SJCRH30 (cell line): ENCODE measurements at regions not wholly inside any gene's neighbourhood (a gene's known extent, or its start where the extent isn't known, plus 50 kb on each side); places are given as distances from the start of the nearest gene placed in this dataset.

Experiments
- DNase-seq, 2 experiments: peaks; one replicate each; pipeline ENCODE4 v3.0.0-alpha.2; 2015 to 2020
- H3K27ac ChIP-seq: fragments of 250-450 bp; sonication (Bioruptor Pico); 2 replicates; pipeline ENCODE4 v1.5.1; 2020; ENCODE audit warnings: mild to moderate bottlenecking, moderate library complexity
- H3K27me3 ChIP-seq: fragments of 250-450 bp; sonication (Bioruptor Pico); 2 replicates; pipeline ENCODE4 v1.5.1; 2020; ENCODE audit warnings: mild to moderate bottlenecking, moderate library complexity
- H3K36me3 ChIP-seq: fragments of 250-450 bp; sonication (Bioruptor Pico); 2 replicates; pipeline ENCODE4 v1.5.1; 2020; ENCODE audit warnings: mild to moderate bottlenecking, moderate library complexity
- H3K4me1 ChIP-seq: fragments of 250-450 bp; sonication (Bioruptor Pico); 2 replicates; pipeline ENCODE4 v1.5.1; 2020; ENCODE audit warnings: mild to moderate bottlenecking, moderate library complexity
- H3K4me3 ChIP-seq: fragments of 250-450 bp; sonication (Bioruptor Pico); 2 replicates; pipeline ENCODE4 v1.5.1; 2020; ENCODE audit warnings: mild to moderate bottlenecking, moderate library complexity
- H3K9me3 ChIP-seq: fragments of 250-450 bp; sonication (Bioruptor Pico); replicated peaks from 2 replicates; pipeline ENCODE4 v1.5.1; 2020; ENCODE audit warnings: mild to moderate bottlenecking, moderate library complexity

DNA sequence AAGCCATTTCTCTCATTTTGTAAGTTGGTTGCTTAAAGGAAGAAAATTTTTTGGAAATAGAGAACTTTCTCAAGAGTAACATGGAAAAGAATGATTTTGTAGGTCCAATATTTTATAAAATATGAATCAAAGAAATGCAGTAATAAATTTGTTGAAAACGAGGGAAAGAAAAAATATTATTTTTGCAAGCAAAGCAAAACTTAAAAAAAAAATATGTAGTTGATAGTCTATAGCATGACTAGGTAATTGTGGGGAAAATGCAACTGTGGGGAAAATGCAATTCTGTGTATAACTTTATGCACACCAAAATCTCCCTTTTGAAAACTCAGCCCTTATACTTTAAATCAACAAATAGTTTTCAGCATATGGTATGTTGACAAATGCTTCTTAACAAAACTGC, 604.0 kb upstream of the AGTR1 start:
- no peaks in the 10 kb centered on the region for H3K36me3 ChIP-seq
- DNase-seq, result no peak
- no peaks in the 10 kb centered on the region; the same call in 1 of the 2 replicates for H3K4me1 ChIP-seq
- no peaks in the 10 kb centered on the region for H3K27me3 ChIP-seq
- no peak overlapping the region for H3K27ac ChIP-seq
- no peaks in the 10 kb centered on the region for H3K9me3 ChIP-seq
- no peak overlapping the region for H3K4me3 ChIP-seq

DNA sequence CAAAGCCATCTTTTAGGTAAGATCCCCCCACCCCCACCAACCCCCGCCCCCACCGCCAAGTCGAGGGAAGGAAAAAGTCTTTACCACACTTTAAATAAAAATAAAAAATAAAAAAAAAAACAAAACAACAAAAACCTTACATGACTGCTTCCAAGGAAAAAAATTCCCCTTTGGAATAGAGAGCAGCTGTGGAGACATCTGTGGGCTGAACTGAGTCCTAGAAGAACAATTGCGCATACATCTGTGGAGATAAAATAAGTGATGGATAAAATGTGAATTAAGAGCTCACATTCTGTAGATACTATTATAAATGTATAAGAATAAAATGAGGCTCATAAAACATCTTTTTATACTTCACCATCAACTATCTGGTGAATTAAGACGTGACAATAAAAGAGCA, 601.7 kb upstream of the AGTR1 start:
- no peak for DNase-seq
- Histone ChIP-seq H3K9me3 (no peaks in the 10 kb centered on the region), H3K4me1 (no peaks in the 10 kb centered on the region; the same call in 1 of the 2 replicates), H3K27me3 (no peaks in the 10 kb centered on the region), H3K27ac (no peak overlapping the region), H3K36me3 (no peaks in the 10 kb centered on the region), H3K4me3 (no peak overlapping the region)

DNA sequence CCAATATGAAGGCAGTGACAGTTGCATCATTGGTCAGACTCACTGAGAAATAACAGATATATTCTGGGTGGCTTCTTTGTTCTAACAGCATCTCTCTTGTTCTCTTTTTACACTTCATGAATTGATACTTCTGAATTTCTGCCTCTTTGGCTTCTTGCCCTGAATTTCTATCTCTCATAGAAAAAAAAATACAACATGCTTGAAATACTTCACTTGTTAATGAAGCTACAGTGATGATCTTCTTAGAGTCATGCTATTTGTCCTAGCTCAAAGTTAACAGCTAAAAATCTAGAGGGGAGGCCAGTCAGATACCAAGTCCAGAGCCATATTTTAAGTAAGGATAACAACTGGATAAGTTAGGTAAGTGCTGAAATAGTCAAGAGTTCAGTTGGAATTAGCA, 597.2 kb upstream of the AGTR1 start:
- no peak for DNase-seq
- Histone ChIP-seq H3K4me3 (no peak overlapping the region), H3K9me3 (no peaks in the 10 kb centered on the region)

DNA sequence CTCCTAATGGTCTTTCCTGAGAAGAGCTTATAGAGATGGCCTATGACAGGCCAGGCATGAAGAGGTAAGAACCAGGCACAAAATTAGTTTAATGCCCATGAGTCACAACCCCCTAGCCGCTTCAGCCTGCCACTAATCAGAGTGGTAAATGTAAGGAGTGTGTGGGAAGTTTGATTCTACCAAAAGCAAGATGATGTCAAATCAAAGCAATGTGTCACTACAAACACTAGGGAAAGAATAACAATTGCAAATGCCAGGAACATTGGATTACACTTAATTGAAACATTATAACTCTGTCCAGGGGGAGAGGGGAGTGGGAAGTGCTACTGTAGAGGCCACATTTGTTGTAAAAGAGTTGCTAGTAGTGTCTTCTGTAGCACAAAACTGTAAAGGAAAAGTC, 596.6 kb upstream of the AGTR1 start:
- Histone ChIP-seq H3K27me3 (no peaks in the 10 kb centered on the region), H3K27ac (no peak overlapping the region), H3K4me3 (no peak overlapping the region), H3K4me1 (no peaks in the 10 kb centered on the region; the same call in 1 of the 2 replicates), H3K36me3 (no peaks in the 10 kb centered on the region), H3K9me3 (no peaks in the 10 kb centered on the region)
- DNase-seq, result no peak

More for the DNA sequence above, 597.2 kb upstream of the AGTR1 start:
- Histone ChIP-seq H3K36me3 (no peaks in the 10 kb centered on the region), H3K27me3 (no peaks in the 10 kb centered on the region), H3K4me1 (no peaks in the 10 kb centered on the region; the same call in 1 of the 2 replicates), H3K27ac (no peak overlapping the region)

DNA sequence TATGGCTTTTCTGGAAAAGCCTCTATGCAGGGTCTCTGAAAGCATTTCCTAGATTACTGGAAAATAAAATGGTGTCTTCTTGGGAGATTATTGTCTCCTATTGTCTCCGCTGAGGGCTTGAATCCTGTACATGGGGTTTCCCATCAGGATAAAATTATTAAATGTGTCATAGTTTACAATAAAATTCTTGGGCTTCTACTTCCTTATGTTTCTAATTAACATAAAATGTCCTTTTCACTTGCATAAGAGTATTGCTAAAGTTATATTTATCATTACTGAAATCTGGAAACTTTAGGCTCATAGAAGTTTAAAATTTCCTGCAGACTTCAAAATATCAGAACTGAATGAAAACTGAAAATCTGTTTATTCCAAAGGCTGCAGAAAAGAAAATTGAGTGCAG, 595.5 kb upstream of the AGTR1 start:
- no peak overlapping the region for H3K27ac ChIP-seq
- H3K4me3 ChIP-seq, result no peak overlapping the region
- H3K36me3 ChIP-seq, result no peaks in the 10 kb centered on the region
- H3K9me3 ChIP-seq, result no peaks in the 10 kb centered on the region
- H3K4me1 ChIP-seq, result no peaks in the 10 kb centered on the region; the same call in 1 of the 2 replicates
- H3K27me3 ChIP-seq, result no peaks in the 10 kb centered on the region
- no peak for DNase-seq

DNA sequence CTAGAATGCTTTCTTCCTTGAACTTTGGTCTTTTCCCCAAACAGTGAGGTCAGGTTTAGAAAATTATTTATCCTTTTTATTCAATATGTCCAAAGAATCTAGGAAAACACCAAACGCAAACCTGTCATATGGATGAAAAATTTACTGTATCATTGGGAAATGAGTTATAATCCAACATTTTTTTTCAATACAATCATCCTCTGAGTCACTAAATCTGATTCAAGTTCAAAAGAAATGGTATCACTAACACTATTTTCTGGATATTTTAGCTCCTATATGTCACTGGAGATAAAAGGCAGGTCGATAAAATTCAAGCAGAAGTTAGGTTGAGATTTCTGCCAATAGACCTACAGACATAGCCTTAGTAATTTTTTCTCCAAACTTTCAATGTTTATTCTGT, 591.6 kb upstream of the AGTR1 start:
- no peak overlapping the region for H3K4me3 ChIP-seq
- H3K4me1 ChIP-seq, result peaks cover 4% of the 10 kb centered on the region; the same call in 1 of the 2 replicates
- no peaks in the 10 kb centered on the region for H3K9me3 ChIP-seq
- no peaks in the 10 kb centered on the region for H3K27me3 ChIP-seq
- no peak for DNase-seq
- no peaks in the 10 kb centered on the region for H3K36me3 ChIP-seq
- H3K27ac ChIP-seq, result no peak overlapping the region

DNA sequence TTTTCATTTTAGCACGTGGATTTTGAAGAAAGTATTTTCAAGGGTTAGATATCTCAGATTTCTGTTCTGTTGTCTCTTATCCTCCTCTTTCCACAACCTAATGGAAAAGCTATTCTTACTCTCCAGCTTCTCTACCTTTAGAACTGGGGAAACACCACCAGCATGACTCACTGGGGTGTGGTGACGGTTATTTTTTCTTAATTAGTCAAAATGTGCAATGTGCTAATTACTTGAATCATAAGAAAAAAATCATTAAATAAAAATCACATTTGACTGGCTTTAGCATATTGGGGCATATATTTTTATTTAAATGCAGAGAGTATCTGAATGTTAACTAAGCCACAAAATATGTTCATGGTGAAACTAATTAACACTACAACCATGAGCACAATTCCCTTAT, 570.7 kb upstream of the AGTR1 start:
- no peaks in the 10 kb centered on the region for H3K27me3 ChIP-seq
- H3K9me3 ChIP-seq, result peaks cover 2% of the 10 kb centered on the region; the same call in 1 of the 2 replicates
- no peak for DNase-seq
- no peak overlapping the region for H3K4me3 ChIP-seq
- H3K36me3 ChIP-seq, result no peaks in the 10 kb centered on the region
- H3K27ac ChIP-seq, result no peak overlapping the region
- H3K4me1 ChIP-seq, result no peaks in the 10 kb centered on the region

DNA sequence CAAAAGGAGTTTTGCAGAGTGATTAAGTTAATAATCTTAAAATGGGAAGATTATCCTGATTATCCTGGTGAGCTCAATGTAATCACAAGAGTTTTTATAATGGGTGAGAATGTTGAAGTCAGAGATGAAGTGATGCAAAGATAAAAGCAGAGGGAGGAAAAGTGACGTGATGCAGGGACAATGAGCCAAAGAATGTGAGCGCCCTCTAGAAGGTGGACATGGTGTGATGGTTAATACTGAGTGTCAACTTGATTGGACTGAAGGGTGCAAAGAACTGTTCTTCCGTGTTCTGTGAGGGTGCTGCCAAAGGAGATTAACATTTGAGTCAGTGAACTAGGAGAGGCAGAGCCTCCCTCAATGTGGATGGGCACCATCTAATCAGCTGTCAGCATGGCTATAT, 569.6 kb upstream of the AGTR1 start:
- no peaks in the 10 kb centered on the region for H3K27me3 ChIP-seq

DNA sequence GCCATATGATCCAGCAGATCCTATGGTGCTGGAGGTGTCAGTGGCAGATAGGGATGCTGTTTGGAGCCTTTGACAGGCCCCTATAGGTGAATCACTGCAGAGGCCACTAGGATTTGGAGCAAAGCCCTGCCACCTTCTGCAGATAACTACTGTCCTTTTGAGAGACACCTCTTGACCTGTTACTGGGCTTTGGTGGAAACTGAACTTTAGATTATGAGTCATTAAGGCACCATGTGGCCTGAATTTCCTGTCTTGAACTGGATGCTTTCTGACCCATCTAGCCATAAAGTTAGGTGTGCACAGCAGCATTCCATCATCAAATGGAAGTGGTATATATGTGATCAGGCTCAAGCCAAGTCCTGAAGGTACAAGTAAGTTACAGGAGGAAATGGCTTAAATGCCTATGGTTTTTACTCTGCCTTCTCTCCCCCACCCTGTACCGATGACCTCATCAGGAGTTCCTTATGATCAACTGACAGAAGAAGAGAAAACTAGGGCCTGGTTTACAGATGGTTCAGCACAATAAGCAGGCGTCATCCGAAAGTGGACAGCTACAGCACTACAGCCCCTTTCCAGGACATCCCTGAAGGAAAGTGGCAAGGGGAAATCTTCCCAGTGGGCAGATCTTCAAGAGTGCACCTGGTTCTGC, 565.6 kb upstream of the AGTR1 start:
- H3K27ac ChIP-seq, result no peak overlapping the region
- no peaks in the 10 kb centered on the region for H3K27me3 ChIP-seq
- H3K4me1 ChIP-seq, result no peaks in the 10 kb centered on the region
- no peak for DNase-seq
- H3K9me3 ChIP-seq, result no peaks in the 10 kb centered on the region
- no peaks in the 10 kb centered on the region for H3K36me3 ChIP-seq
- no peak overlapping the region for H3K4me3 ChIP-seq

More for the DNA sequence above, 569.6 kb upstream of the AGTR1 start:
- Histone ChIP-seq H3K4me3 (no peak overlapping the region), H3K27ac (no peak overlapping the region), H3K9me3 (peaks cover 2% of the 10 kb centered on the region; the same call in 1 of the 2 replicates), H3K36me3 (no peaks in the 10 kb centered on the region), H3K4me1 (no peaks in the 10 kb centered on the region)
- DNase-seq, result peak in 1 of 2 experiments; percentile 11

DNA sequence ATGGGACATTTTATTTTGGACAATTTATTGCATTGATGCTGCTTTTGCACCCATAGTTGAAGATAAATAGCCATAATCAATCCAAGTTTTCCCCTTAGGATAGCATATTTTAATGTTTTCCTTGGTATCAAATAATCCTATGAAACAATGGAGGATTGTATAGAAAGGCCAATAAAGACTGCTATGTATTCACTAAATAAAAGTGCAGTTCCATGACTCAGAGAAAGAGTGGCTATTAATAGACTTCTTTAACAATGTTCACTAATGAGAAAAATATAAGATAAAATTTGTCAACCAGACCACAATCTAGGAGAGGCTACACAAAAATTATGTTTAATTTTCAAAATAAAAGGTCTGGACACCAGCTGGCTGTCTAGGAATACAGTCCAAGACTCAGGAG, 560.9 kb upstream of the AGTR1 start:
- Histone ChIP-seq H3K4me1 (no peaks in the 10 kb centered on the region), H3K27me3 (no peaks in the 10 kb centered on the region), H3K36me3 (no peaks in the 10 kb centered on the region), H3K9me3 (no peaks in the 10 kb centered on the region), H3K27ac (no peak overlapping the region), H3K4me3 (no peak overlapping the region)
- no peak for DNase-seq

DNA sequence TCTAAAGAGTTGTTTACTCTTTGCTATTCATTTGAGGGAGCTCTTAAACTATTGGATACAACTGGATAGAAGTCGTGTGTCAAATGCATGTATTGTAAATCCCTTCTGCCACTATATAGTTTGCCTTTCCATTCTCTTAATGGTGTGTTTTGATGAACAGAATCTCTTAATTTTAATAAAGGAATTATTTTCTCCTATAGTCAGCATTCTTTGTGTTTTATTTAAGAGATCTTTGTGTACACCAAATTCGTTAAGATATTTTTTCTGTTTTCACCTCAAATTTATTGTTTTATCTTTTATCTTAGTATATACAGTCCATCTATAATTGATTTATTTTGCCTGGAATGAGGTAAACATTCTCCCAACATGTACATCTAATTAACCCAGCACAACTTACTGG, 551.5 kb upstream of the AGTR1 start:
- DNase-seq, result no peak
- no peaks in the 10 kb centered on the region for H3K27me3 ChIP-seq
- no peaks in the 10 kb centered on the region for H3K36me3 ChIP-seq
- H3K4me1 ChIP-seq, result no peaks in the 10 kb centered on the region
- no peaks in the 10 kb centered on the region for H3K9me3 ChIP-seq
- no peak overlapping the region for H3K4me3 ChIP-seq
- no peak overlapping the region for H3K27ac ChIP-seq

DNA sequence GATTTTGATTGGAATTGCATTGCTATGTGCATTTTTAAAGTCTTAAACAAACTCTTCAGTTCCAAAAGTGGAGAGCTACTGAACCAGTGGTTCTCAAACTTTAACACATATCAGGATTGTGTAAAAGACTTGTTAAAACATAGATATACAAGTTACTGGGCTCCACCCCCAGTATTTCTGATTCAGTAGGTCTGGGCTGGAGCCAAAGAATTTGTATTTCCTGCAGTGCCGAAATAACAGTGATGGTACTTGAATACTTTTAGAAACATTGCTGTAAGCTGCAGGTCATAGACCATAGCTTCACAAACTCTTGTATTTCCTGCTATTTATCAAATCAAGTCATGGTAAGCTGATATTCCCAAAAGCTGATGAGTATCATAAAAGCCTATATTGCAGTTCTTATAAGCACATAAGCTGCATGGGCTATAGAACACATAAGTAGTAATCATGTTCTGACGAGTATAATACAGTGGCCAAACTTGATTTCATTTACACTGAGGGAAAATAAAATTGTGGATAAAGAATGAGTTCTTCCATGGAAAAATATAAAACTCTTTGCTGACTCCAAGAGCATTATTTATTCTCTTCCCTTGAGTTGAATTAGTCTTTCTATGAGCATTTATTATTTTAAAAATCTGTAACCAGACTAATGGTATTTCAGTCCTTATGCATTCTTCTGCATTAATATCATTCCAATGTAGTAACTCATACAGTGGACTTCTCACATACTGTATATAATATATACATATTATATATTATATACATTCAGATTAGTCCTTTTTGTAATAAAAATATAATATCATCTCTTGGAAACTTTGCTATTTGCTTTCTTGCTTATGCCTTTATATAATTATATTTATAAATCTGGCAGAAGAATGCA, 550.5 kb upstream of the AGTR1 start:
- Histone ChIP-seq H3K4me1 (no peaks in the 10 kb centered on the region), H3K4me3 (no peak overlapping the region), H3K36me3 (no peaks in the 10 kb centered on the region), H3K27ac (no peak overlapping the region), H3K27me3 (no peaks in the 10 kb centered on the region), H3K9me3 (no peaks in the 10 kb centered on the region)
- DNase-seq, result no peak

DNA sequence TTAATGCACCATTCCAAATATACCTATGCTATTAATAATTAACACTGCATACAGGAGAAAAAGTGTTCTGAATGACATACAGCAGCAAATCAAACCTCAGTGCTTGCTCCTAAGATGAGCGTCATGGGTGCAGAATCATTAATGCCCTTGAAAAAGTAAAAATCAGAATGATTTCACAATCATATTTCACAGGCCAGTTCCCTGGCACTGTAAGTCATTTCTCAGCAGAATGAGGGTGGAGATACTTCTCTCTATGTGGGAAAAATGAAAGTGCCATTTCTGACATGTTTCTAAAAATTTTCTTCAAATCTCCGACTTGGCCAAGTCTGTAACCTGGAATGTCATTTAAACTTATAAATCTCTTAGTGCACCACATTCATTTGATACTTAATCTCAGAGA, 549.8 kb upstream of the AGTR1 start:
- Histone ChIP-seq H3K9me3 (no peaks in the 10 kb centered on the region), H3K27ac (no peak overlapping the region), H3K36me3 (no peaks in the 10 kb centered on the region), H3K4me3 (no peak overlapping the region), H3K4me1 (no peaks in the 10 kb centered on the region), H3K27me3 (no peaks in the 10 kb centered on the region)
- no peak for DNase-seq

DNA sequence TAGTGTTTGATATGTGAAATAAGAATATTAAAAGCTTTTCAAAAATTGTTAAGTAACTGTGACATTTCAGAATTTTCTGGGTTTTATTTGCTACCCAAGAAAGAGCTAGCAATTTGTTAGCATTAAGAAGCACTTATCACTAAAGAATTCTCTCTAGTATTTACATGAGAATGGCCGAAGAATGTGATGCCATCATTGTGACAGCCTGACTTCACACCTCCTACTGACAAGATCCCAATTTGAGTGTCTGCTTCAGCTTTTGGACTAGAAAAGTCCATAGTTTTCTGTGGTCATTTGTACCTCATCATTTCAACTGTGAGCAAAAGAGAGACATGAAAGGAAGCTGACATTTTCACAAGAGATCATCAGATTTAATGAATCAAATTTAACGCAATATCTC, 548.1 kb upstream of the AGTR1 start:
- no peak overlapping the region for H3K27ac ChIP-seq
- no peaks in the 10 kb centered on the region for H3K27me3 ChIP-seq
- no peak for DNase-seq
- H3K4me1 ChIP-seq, result no peaks in the 10 kb centered on the region
- H3K4me3 ChIP-seq, result no peak overlapping the region
- no peaks in the 10 kb centered on the region for H3K9me3 ChIP-seq
- no peaks in the 10 kb centered on the region for H3K36me3 ChIP-seq

DNA sequence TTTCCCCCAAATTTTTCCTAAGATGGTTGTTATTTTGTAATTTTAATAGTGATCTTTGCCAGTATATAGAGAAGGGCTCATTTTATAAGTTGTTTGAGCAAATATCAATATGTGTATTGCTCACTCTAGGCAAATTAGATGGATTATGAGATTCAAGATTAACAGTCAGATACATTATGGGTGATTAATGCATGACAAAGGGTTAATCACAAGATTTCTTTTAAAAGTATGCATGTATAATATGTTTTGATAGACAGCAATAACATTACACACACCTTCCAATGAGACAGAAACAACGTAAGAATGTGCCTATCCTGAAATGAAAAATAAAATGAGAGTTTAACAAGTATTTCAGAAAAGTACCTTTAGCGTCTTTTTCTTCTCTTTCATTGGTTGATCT, 547.6 kb upstream of the AGTR1 start:
- Histone ChIP-seq H3K4me1 (no peaks in the 10 kb centered on the region), H3K4me3 (no peak overlapping the region), H3K9me3 (no peaks in the 10 kb centered on the region), H3K27ac (no peak overlapping the region), H3K36me3 (no peaks in the 10 kb centered on the region), H3K27me3 (no peaks in the 10 kb centered on the region)
- DNase-seq, result no peak
